ENCODE measurements at regions not wholly inside any gene's neighbourhood (a gene's known extent, or its start where the extent isn't known, plus 50 kb on each side); places are given as distances from the start of the nearest gene placed in this dataset.

DNA sequence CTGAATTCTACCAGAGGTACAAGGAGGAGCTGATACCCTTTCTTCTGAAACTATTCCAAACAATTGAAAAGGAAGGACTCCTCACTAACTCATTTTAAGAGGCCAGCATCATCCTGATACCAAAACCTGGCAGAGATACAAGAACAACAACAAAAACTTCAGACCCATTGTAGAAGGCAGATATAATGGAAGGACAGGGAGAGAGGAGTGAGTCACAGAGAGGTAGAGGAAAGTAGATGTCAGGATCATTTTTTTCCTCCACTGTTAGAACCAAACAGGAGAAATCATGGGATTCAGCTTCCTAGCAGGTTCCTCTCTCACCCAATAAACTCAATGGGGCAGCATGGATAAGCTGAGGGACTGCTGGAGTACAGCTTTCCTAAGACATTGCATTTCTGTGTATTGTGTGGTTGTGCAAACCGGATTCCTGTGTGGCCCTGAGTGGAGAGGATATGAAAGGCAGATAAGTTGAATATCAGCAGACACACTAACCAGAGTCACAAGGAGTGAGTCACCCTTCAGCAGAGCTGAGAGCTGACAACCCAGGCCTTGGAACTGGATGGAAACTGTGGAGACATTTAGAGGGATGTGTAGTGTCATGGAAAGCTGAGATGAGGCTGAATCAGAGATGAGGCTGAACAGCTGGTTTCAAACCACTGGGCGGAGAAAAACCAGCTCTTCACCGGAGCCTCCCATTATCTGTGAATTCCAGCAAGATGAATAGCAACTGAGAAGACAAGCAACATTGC, 60.9 kb upstream of the MMADHC start:
- Mint-ChIP-seq H3K36me3 (ENCODE audit: low read depth) (peaks cover 6% of the 10 kb centered on the region), H3K9me3 (peaks cover 26% of the 10 kb centered on the region), H3K4me1 (no peaks in the 10 kb centered on the region), H3K27me3 (ENCODE audit: low read depth, poor library complexity) (no peaks in the 10 kb centered on the region), H3K4me3 (no peak overlapping the region), H3K27ac (no peak overlapping the region)
- no peak for DNase-seq
- TF ChIP-seq, protein P1, sequence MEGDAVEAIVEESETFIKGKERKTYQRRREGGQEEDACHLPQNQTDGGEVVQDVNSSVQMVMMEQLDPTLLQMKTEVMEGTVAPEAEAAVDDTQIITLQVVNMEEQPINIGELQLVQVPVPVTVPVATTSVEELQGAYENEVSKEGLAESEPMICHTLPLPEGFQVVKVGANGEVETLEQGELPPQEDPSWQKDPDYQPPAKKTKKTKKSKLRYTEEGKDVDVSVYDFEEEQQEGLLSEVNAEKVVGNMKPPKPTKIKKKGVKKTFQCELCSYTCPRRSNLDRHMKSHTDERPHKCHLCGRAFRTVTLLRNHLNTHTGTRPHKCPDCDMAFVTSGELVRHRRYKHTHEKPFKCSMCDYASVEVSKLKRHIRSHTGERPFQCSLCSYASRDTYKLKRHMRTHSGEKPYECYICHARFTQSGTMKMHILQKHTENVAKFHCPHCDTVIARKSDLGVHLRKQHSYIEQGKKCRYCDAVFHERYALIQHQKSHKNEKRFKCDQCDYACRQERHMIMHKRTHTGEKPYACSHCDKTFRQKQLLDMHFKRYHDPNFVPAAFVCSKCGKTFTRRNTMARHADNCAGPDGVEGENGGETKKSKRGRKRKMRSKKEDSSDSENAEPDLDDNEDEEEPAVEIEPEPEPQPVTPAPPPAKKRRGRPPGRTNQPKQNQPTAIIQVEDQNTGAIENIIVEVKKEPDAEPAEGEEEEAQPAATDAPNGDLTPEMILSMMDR (IDR thresholded peaks at IDR 0.05): no peak

DNA sequence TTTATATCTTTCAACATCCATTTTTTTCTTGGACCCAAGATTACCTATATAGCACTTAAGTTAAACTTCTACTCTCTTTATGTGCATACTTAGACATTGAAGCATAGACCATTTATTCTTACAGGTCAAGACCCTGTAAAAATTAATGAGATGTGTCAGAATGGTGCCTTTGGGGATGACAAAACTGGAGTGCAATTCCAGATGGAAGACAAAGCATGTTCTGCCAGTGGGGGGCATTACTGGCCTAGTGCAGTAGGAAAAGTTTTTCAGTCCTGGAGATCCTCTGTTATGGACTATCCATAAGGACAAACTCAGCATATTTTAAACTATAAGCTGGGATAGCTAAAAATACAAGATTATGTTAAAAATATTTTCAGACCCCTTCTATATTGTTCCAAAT, 57.8 kb upstream of the MMADHC start:
- H3K36me3 Mint-ChIP-seq (ENCODE audit: low read depth): peaks cover 7% of the 10 kb centered on the region
- no peak for DNase-seq

More for the DNA sequence above, 57.8 kb upstream of the MMADHC start:
- H3K27me3 Mint-ChIP-seq (ENCODE audit: low read depth, poor library complexity): no peaks in the 10 kb centered on the region
- no peak overlapping the region for H3K4me3 Mint-ChIP-seq
- no peak overlapping the region for H3K27ac Mint-ChIP-seq
- H3K9me3 Mint-ChIP-seq: peaks cover 22% of the 10 kb centered on the region
- TF ChIP-seq, protein P1 (IDR thresholded peaks at IDR 0.05): no peak
- no peaks in the 10 kb centered on the region for H3K4me1 Mint-ChIP-seq

Measured in nephron progenitor cell (in vitro differentiated cells).